Gastrocnemius medialis (tissue), 4 donors: ENCODE measurements at regions not wholly inside any gene's neighbourhood (a gene's known extent, or its start where the extent isn't known, plus 50 kb on each side); places are given as distances from the start of the nearest gene placed in this dataset.

Experiments used
- ATAC-seq, 2 donors: fragments of 150-250 bp; one replicate each; pipeline ENCODE4 v1.9.1; 2016
- DNase-seq, 2 donors: peaks; one replicate each; pipeline ENCODE4 v3.0.0-alpha.2; 2019
- H3K27ac ChIP-seq, 4 donors: fragments of 200-600 bp; sonication (generic); 1 replicate in 1 of 4; 2 replicates in 3 of 4; pipeline ENCODE4 v1.5.1; 2016 to 2018; ENCODE audit warnings: mild to moderate bottlenecking in 2 of 4, moderate library complexity in 1 of 4
- H3K27me3 ChIP-seq, 3 donors: fragments of 200-600 bp; sonication (generic) in 2 of 3; 1 replicate in 1 of 3; 2 replicates in 2 of 3; pipeline versions ENCODE4 v1.5.1 to v1.6.0; 2016 to 2019; ENCODE audit warnings: mild to moderate bottlenecking in 1 of 3, moderate library complexity in 1 of 3
- H3K36me3 ChIP-seq, 2 donors: fragments of 200-600 bp; sonication (generic) in 1 of 2; one replicate each; pipeline ENCODE4 v1.5.1; 2017 to 2018
- H3K4me1 ChIP-seq, 2 donors: fragments of 200-600 bp; sonication (generic) in 1 of 2; one replicate each; pipeline ENCODE4 v1.5.1; 2016 to 2017; ENCODE audit warnings: mild to moderate bottlenecking in 2 of 2
- H3K4me3 ChIP-seq, 4 donors: fragments of 200-600 bp; sonication (generic) in 3 of 4; 1 replicate in 1 of 4; 2 replicates in 3 of 4; pipeline ENCODE4 v1.5.1; 2016 to 2019; ENCODE audit warnings: mild to moderate bottlenecking in 2 of 4
- H3K9me3 ChIP-seq, 3 donors: fragments of 200-600 bp; sonication (generic) in 2 of 3; 1 replicate in 1 of 3; 2 replicates in 2 of 3; pipeline ENCODE4 v1.5.1; 2016 to 2019
- CTCF ChIP-seq, 5 experiments: fragments of 450-650 bp in 3 of 5; fragments of 200-600 bp in 2 of 5; sonication (generic) in 2 of 5; IDR thresholded peaks in 4 of 5; conservative IDR thresholded peaks in 1 of 5; 1 replicate in 4 of 5; 2 replicates in 1 of 5; pipeline ENCODE4 v1.5.1; 2016 to 2019; ENCODE audit warnings: antibody characterized with exemption in 5 of 5, mild to moderate bottlenecking in 3 of 5, moderate library complexity in 3 of 5
- POLR2A ChIP-seq, 2 donors: fragments of 450-650 bp; IDR thresholded peaks; one replicate each; pipeline ENCODE4 v1.6.1; 2017; ENCODE audit warnings: antibody characterized with exemption in 2 of 2, mild to moderate bottlenecking in 2 of 2, moderate library complexity in 2 of 2
- in situ Hi-C, 4 donors: fragments of 200-750 bp; cut with MboI; loops; one replicate each; pipeline versions ENCODE4 v1.15.0 to v1.8.0; 2017; ENCODE audit warnings: low sequenced_read_pairs in 4 of 4
- intact Hi-C: fragments of 100-400 bp; cut with DNase I; formaldehyde crosslinking; loops from one replicate; pipeline ENCODE4 v1.15.1; 2023; ENCODE audit warnings: low total_unique reads

- no peaks in the 10 kb centered on the region for H3K9me3 ChIP-seq
- H3K27me3 ChIP-seq, result no peaks in the 10 kb centered on the region
- H3K27ac ChIP-seq, result no peak overlapping the region
- H3K4me1 ChIP-seq, result no peaks in the 10 kb centered on the region
- in situ Hi-C loops, result no loop called here
- no peaks in the 10 kb centered on the region for H3K36me3 ChIP-seq
- no peak for ATAC-seq
- TF ChIP-seq CTCF (IDR thresholded peaks at IDR 0.05 in 4 of 5, conservative IDR thresholded peaks at IDR 0.05 in 1 of 5) (no peak), POLR2A (IDR thresholded peaks at IDR 0.05) (no peak)
- DNase-seq, result no peak
- H3K4me3 ChIP-seq, result no peak overlapping the region
- intact Hi-C loops, result no loop called here
Measured at GRCh38 chr5:66277981-66278380, 133.9 kb downstream of the SREK1 start.

DNA sequence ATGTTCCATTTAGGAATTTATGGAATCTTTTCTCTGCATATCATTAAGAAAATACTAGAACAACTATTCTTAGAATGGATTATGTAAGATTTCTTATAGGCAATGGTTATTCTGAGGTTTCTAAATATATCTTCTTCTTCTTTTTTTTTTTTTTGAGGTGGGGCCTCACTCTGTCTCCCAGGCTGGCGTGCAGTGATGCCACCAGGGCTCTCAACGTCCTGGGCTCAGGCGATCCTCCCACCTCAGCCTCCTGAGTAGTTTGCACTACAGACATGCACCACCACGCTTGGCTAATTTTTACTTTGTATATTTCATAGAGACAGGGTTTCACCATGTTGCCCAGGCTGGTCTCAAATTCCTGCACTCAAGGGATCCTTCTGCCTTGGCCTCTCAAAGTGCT is 137.2 kb downstream of the SREK1 start:
- no peak for ATAC-seq
- no peaks in the 10 kb centered on the region for H3K27me3 ChIP-seq
- H3K27ac ChIP-seq, result no peak overlapping the region
- no peak overlapping the region for H3K4me3 ChIP-seq
- in situ Hi-C loops (no loop called here), intact Hi-C loops (no loop called here)
- H3K4me1 ChIP-seq, result no peaks in the 10 kb centered on the region
- TF ChIP-seq CTCF (IDR thresholded peaks at IDR 0.05 in 4 of 5, conservative IDR thresholded peaks at IDR 0.05 in 1 of 5), result no peak
- TF ChIP-seq POLR2A (IDR thresholded peaks at IDR 0.05), result no peak
- no peak for DNase-seq
- H3K36me3 ChIP-seq, result no peaks in the 10 kb centered on the region
- H3K9me3 ChIP-seq, result no peaks in the 10 kb centered on the region

DNA sequence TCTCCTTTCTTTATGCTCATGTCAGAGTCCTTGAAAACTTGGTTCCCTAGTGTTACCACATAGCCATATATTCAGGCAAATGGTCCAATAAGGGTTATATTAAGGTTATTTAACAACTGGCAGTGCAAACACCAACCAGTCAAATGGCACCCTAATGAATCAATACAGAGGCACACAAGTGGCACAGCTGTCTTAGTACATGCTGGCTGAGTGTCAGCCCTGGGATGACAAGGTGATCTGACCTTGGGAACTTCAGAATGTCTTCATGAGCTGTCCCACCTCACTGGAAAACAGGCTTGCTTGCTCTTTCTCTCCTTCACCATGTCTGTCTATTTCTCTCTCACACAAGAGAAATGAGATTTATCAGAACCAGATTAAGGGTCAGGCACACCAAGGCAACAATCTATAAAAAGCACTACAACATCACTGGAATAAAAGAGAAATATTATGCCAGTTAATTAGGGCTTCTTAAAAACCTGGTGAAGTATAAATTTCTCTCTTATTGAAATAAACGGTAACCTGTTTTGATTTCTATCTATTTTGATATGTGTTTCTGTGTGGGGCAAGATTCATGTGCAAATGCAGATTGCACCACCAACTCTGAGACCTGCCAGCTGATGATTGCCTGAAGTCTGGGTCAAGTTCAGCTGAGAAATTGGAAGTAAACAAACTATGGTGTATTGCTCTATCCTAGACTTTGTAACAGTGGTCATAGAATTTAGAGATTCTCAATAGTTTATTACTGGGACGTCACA is 140.7 kb downstream of the SREK1 start:
- no peaks in the 10 kb centered on the region for H3K4me1 ChIP-seq
- intact Hi-C loops, result no loop called here
- no peak overlapping the region for H3K4me3 ChIP-seq
- DNase-seq (no peak), ATAC-seq (no peak)
- no peaks in the 10 kb centered on the region for H3K9me3 ChIP-seq
- TF ChIP-seq CTCF (IDR thresholded peaks at IDR 0.05 in 4 of 5, conservative IDR thresholded peaks at IDR 0.05 in 1 of 5) (no peak), POLR2A (IDR thresholded peaks at IDR 0.05) (no peak)
- no peaks in the 10 kb centered on the region for H3K27me3 ChIP-seq
- no peak overlapping the region for H3K27ac ChIP-seq
- in situ Hi-C loops, result no loop called here
- no peaks in the 10 kb centered on the region for H3K36me3 ChIP-seq

GRCh38 chr5:66285343-66285922 is 141.3 kb downstream of the SREK1 start:
- TF ChIP-seq POLR2A (IDR thresholded peaks at IDR 0.05), result no peak
- no peak for TF ChIP-seq CTCF (IDR thresholded peaks at IDR 0.05 in 4 of 5, conservative IDR thresholded peaks at IDR 0.05 in 1 of 5)
- Histone ChIP-seq H3K36me3 (no peaks in the 10 kb centered on the region), H3K27me3 (no peaks in the 10 kb centered on the region), H3K9me3 (no peaks in the 10 kb centered on the region), H3K4me3 (no peak overlapping the region), H3K27ac (no peak overlapping the region), H3K4me1 (no peaks in the 10 kb centered on the region)
- intact Hi-C loops, result no loop called here
- DNase-seq (no peak), ATAC-seq (no peak)
- in situ Hi-C loops, result no loop called here
